ENCODE measurements at regions not wholly inside any gene's neighbourhood (a gene's known extent, or its start where the extent isn't known, plus 50 kb on each side); places are given as distances from the start of the nearest gene placed in this dataset.

- Histone ChIP-seq H4K20me1 (ENCODE audit: insufficient read depth) (no peaks in the 10 kb centered on the region), H3K4me1 (ENCODE audit: control insufficient read depth in 1 of 2, insufficient read depth in 2 of 2, low read length in 2 of 2) (peaks cover 0 to 14% of the 10 kb centered on the region in 2 experiments; a peak in 2 of 4 replicates), H3K79me2 (ENCODE audit: insufficient read depth, low read length) (no peaks in the 10 kb centered on the region), H3K4me2 (ENCODE audit: low read length) (no peak overlapping the region), H3K36me3 (ENCODE audit: control insufficient read depth in 1 of 2, insufficient read depth in 2 of 2, low read length in 2 of 2) (no peaks in the 10 kb centered on the region), H3K9me2 (ENCODE audit: insufficient read depth) (no peaks in the 10 kb centered on the region), H2AFZ (ENCODE audit: low read depth, low read length, poor library complexity, severe bottlenecking) (peak overlapping the region; percentile 52), H3K27ac (ENCODE audit: low read depth, low read length) (no peak overlapping the region), H3K4me3 (replicated peaks in 1 of 2; ENCODE audit: low read depth in 1 of 2, low read length in 2 of 2) (no peak overlapping the region), H3K27me3 (ENCODE audit: insufficient read depth, low read length) (no peaks in the 10 kb centered on the region), H3K9me3 (ENCODE audit: control insufficient read depth in 1 of 2, insufficient read depth in 1 of 2, low read depth in 1 of 2, low read length in 2 of 2) (no peaks in the 10 kb centered on the region), H3K9ac (ENCODE audit: low read length) (no peak overlapping the region)
- BruUV-seq (replicated peaks): no TSS peak
- TF ChIP-seq EGR1 (IDR thresholded peaks at IDR 0.05; ENCODE audit: low read depth): no peak
- no peak for TF ChIP-seq CBX3 (IDR thresholded peaks at IDR 0.05; ENCODE audit: low read depth)
- no peak for TF ChIP-seq POLR2AphosphoS5 (IDR thresholded peaks at IDR 0.05; ENCODE audit: low read depth, low read length)
- TF ChIP-seq RAD21 (IDR thresholded peaks at IDR 0.05; ENCODE audit: low read depth): no peak
- no peak for TF ChIP-seq EZH2 (IDR thresholded peaks at IDR 0.05)
- no peak for TF ChIP-seq SRF (IDR thresholded peaks at IDR 0.05; ENCODE audit: low read depth)
- TF ChIP-seq ZNF274 (IDR thresholded peaks at IDR 0.05; ENCODE audit: low read depth, low read length): no peak
- DNase-seq (ENCODE audit: low read depth, low spot score): no peak
- ATAC-seq: no peak
- intact Hi-C loops (cut with micrococcal nuclease): no loop called here
- ChIA-PET CTCF (no interaction called here), RAD21 (ENCODE audit: low non-redundant PET in 1 of 2, low total read pairs in 2 of 2, uncharacterized antibody in 2 of 2, unreplicated experiment in 2 of 2) (no interaction called here), POLR2A (no interaction called here)
Measured at GRCh38 chr9:108150736-108151586, 661.4 kb upstream of the KLF4 start.

GRCh38 chr9:108149326-108149725, 659.8 kb upstream of the KLF4 start:
- no peaks in the 10 kb centered on the region for H3K27me3 ChIP-seq (ENCODE audit: insufficient read depth, low read length)
- RAD21 ChIA-PET (ENCODE audit: low non-redundant PET in 1 of 2, low total read pairs in 2 of 2, uncharacterized antibody in 2 of 2, unreplicated experiment in 2 of 2): no interaction called here
- no TSS peak for BruUV-seq (replicated peaks)
- H3K9me3 ChIP-seq (ENCODE audit: control insufficient read depth in 1 of 2, insufficient read depth in 1 of 2, low read depth in 1 of 2, low read length in 2 of 2): no peaks in the 10 kb centered on the region
- H4K20me1 ChIP-seq (ENCODE audit: insufficient read depth): no peaks in the 10 kb centered on the region
- DNase-seq (ENCODE audit: low read depth, low spot score) (no peak), ATAC-seq (no peak)
- TF ChIP-seq EZH2phosphoT487 (IDR thresholded peaks at IDR 0.05; ENCODE audit: borderline replicate concordance) (no peak), MAX (IDR thresholded peaks at IDR 0.05) (no peak), POLR2A (IDR thresholded peaks at IDR 0.05; ENCODE audit: borderline replicate concordance, extremely low read depth, insufficient read depth, insufficient read length) (no peak), CBX3 (IDR thresholded peaks at IDR 0.05; ENCODE audit: low read depth) (no peak)
- H2AFZ ChIP-seq (ENCODE audit: low read depth, low read length, poor library complexity, severe bottlenecking): no peak overlapping the region
- intact Hi-C loops (cut with micrococcal nuclease): no loop called here
- H3K79me2 ChIP-seq (ENCODE audit: insufficient read depth, low read length): no peaks in the 10 kb centered on the region
- POLR2A ChIA-PET: no interaction called here
- H3K36me3 ChIP-seq (ENCODE audit: control insufficient read depth in 1 of 2, insufficient read depth in 2 of 2, low read length in 2 of 2): no peaks in the 10 kb centered on the region
- no peak overlapping the region for H3K4me2 ChIP-seq (ENCODE audit: low read length)
- H3K9ac ChIP-seq (ENCODE audit: low read length): no peak overlapping the region
- CTCF ChIA-PET: no interaction called here
- peaks cover 0 to 9% of the 10 kb centered on the region in 2 experiments; a peak in 2 of 4 replicates for H3K4me1 ChIP-seq (ENCODE audit: control insufficient read depth in 1 of 2, insufficient read depth in 2 of 2, low read length in 2 of 2)
- no peak overlapping the region for H3K27ac ChIP-seq (ENCODE audit: low read depth, low read length)
- H3K9me2 ChIP-seq (ENCODE audit: insufficient read depth): no peaks in the 10 kb centered on the region
- H3K4me3 ChIP-seq (replicated peaks in 1 of 2; ENCODE audit: low read depth in 1 of 2, low read length in 2 of 2): no peak overlapping the region

Data from HCT116 (cell line).